ENCODE measurements at regions not wholly inside any gene's neighbourhood (a gene's known extent, or its start where the extent isn't known, plus 50 kb on each side); places are given as distances from the start of the nearest gene placed in this dataset.
"Not testable (repeated sequence)": the region's sequence is repeated elsewhere in the genome, so short reads cannot be mapped to it uniquely, and the experiment has no call there.

- no peak for DNase-seq
- Mint-ChIP-seq H3K27ac (ENCODE audit: unreplicated experiment) (peak overlapping the region; percentile 24), H3K27me3 (ENCODE audit: unreplicated experiment) (no peaks in the 10 kb centered on the region), H3K9me3 (ENCODE audit: low read depth, unreplicated experiment) (peaks cover 3% of the 10 kb centered on the region), H3K4me1 (ENCODE audit: low read depth, unreplicated experiment) (peaks cover 22% of the 10 kb centered on the region), H3K36me3 (ENCODE audit: insufficient read depth, unreplicated experiment) (peaks cover 8% of the 10 kb centered on the region), H3K4me3 (ENCODE audit: low read depth, unreplicated experiment) (no peak overlapping the region)
- no TSS peak for BruUV-seq (replicated peaks)
- no peak for TF ChIP-seq CTCF (IDR thresholded peaks at IDR 0.05; ENCODE audit: unreplicated experiment)
- CTCF ChIA-PET = interaction anchor here (0.6 kb wide), 1 partner anchor 40 kb away, joined by 6 read pairs; no protein-coding TSS in a partner anchor
- intact Hi-C loops (cut with micrococcal nuclease; ENCODE audit: unreplicated experiment) = loop anchor here (5.0 kb wide), 1 partner anchor 37 kb away; no protein-coding TSS in a partner anchor
Measured at GRCh38 chr19:28998974-28999373, 214.0 kb downstream of the UQCRFS1 start.

GRCh38 chr19:28997866-28998265 is 215.1 kb downstream of the UQCRFS1 start:
- Mint-ChIP-seq H3K4me1 (ENCODE audit: low read depth, unreplicated experiment) (peaks cover 22% of the 10 kb centered on the region), H3K27ac (ENCODE audit: unreplicated experiment) (peak overlapping the region; percentile 85), H3K4me3 (ENCODE audit: low read depth, unreplicated experiment) (peak overlapping the region; percentile 52)
- not testable (repeated sequence) for BruUV-seq (replicated peaks); H3K36me3 Mint-ChIP-seq (ENCODE audit: insufficient read depth, unreplicated experiment); H3K9me3 Mint-ChIP-seq (ENCODE audit: low read depth, unreplicated experiment); H3K27me3 Mint-ChIP-seq (ENCODE audit: unreplicated experiment)
- peak; percentile 85 for DNase-seq
- CTCF ChIA-PET = interaction anchor here (0.8 kb wide), 1 partner anchor 9 kb away, joined by 4 read pairs; no protein-coding TSS in a partner anchor
- intact Hi-C loops (cut with micrococcal nuclease; ENCODE audit: unreplicated experiment) = loop anchor here (5.0 kb wide), 1 partner anchor 36 kb away; no protein-coding TSS in a partner anchor

GRCh38 chr19:28990522-28990921 is 222.4 kb downstream of the UQCRFS1 start:
- peaks cover 13% of the 10 kb centered on the region for H3K9me3 Mint-ChIP-seq (ENCODE audit: low read depth, unreplicated experiment)
- no peaks in the 10 kb centered on the region for H3K4me1 Mint-ChIP-seq (ENCODE audit: low read depth, unreplicated experiment)
- no TSS peak for BruUV-seq (replicated peaks)
- no peaks in the 10 kb centered on the region for H3K36me3 Mint-ChIP-seq (ENCODE audit: insufficient read depth, unreplicated experiment)
- CTCF ChIA-PET = no interaction called here
- DNase-seq = no peak
- no peak for TF ChIP-seq CTCF (IDR thresholded peaks at IDR 0.05; ENCODE audit: unreplicated experiment)
- H3K4me3 Mint-ChIP-seq (ENCODE audit: low read depth, unreplicated experiment) = no peak overlapping the region
- no peaks in the 10 kb centered on the region for H3K27me3 Mint-ChIP-seq (ENCODE audit: unreplicated experiment)
- intact Hi-C loops (cut with micrococcal nuclease; ENCODE audit: unreplicated experiment) = no loop called here
- no peak overlapping the region for H3K27ac Mint-ChIP-seq (ENCODE audit: unreplicated experiment)

- no peaks in the 10 kb centered on the region for H3K27me3 Mint-ChIP-seq (ENCODE audit: unreplicated experiment)
- no peak overlapping the region for H3K27ac Mint-ChIP-seq (ENCODE audit: unreplicated experiment)
- no peaks in the 10 kb centered on the region for H3K4me1 Mint-ChIP-seq (ENCODE audit: low read depth, unreplicated experiment)
- intact Hi-C loops (cut with micrococcal nuclease; ENCODE audit: unreplicated experiment) = no loop called here
- CTCF ChIA-PET = no interaction called here
- TF ChIP-seq CTCF (IDR thresholded peaks at IDR 0.05; ENCODE audit: unreplicated experiment) = no peak
- DNase-seq = no peak
- H3K4me3 Mint-ChIP-seq (ENCODE audit: low read depth, unreplicated experiment) = no peak overlapping the region
- BruUV-seq (replicated peaks) = no TSS peak
- H3K9me3 Mint-ChIP-seq (ENCODE audit: low read depth, unreplicated experiment) = peaks cover 13% of the 10 kb centered on the region
- H3K36me3 Mint-ChIP-seq (ENCODE audit: insufficient read depth, unreplicated experiment) = no peaks in the 10 kb centered on the region
Measured at GRCh38 chr19:28989739-28990138, 223.2 kb downstream of the UQCRFS1 start.

- H3K27me3 Mint-ChIP-seq (ENCODE audit: unreplicated experiment) = no peaks in the 10 kb centered on the region
- H3K27ac Mint-ChIP-seq (ENCODE audit: unreplicated experiment) = no peak overlapping the region
- H3K9me3 Mint-ChIP-seq (ENCODE audit: low read depth, unreplicated experiment) = peaks cover 6% of the 10 kb centered on the region
- H3K4me3 Mint-ChIP-seq (ENCODE audit: low read depth, unreplicated experiment) = no peak overlapping the region
- CTCF ChIA-PET = no interaction called here
- no peaks in the 10 kb centered on the region for H3K36me3 Mint-ChIP-seq (ENCODE audit: insufficient read depth, unreplicated experiment)
- intact Hi-C loops (cut with micrococcal nuclease; ENCODE audit: unreplicated experiment) = no loop called here
- no peaks in the 10 kb centered on the region for H3K4me1 Mint-ChIP-seq (ENCODE audit: low read depth, unreplicated experiment)
- no peak for TF ChIP-seq CTCF (IDR thresholded peaks at IDR 0.05; ENCODE audit: unreplicated experiment)
- BruUV-seq (replicated peaks) = no TSS peak
- DNase-seq = no peak
Measured at GRCh38 chr19:28988066-28988465, 224.9 kb downstream of the UQCRFS1 start.

Measured in Calu3 (cell line).